GM18507 (cell line): ENCODE measurements at regions not wholly inside any gene's neighbourhood (a gene's known extent, or its start where the extent isn't known, plus 50 kb on each side); places are given as distances from the start of the nearest gene placed in this dataset.

Source experiments
- DNase-seq: peaks from one replicate; pipeline ENCODE4 v3.0.0; 2011; ENCODE audit warnings: low read depth; ENCODE audit not compliant: insufficient read length; ENCODE audit errors: extremely low spot score
- FAIRE-seq: peaks from 2 replicates; lab custom pipeline; 2011; peaks lifted over from hg19 to GRCh38; lab: Jason Lieb, UNC

- FAIRE-seq (no peak), DNase-seq (no peak)
Measured at GRCh38 chr14:99050309-99050708, 221.7 kb downstream of the BCL11B start.

- FAIRE-seq = no peak
- DNase-seq = no peak
Measured at GRCh38 chr14:99052467-99052866, 219.5 kb downstream of the BCL11B start.

GRCh38 chr14:99055019-99055418 lies 217.0 kb downstream of the BCL11B start:
- DNase-seq (no peak), FAIRE-seq (no peak)

GRCh38 chr14:99055816-99056215 lies 216.2 kb downstream of the BCL11B start:
- FAIRE-seq = no peak
- no peak for DNase-seq

GRCh38 chr14:99057576-99058083 lies 214.4 kb downstream of the BCL11B start:
- FAIRE-seq (no peak), DNase-seq (no peak)

- DNase-seq = no peak
- FAIRE-seq = no peak
Measured at GRCh38 chr14:99058542-99058941, 213.5 kb downstream of the BCL11B start.

- no peak for DNase-seq
- FAIRE-seq = no peak
Measured at GRCh38 chr14:99062216-99062615, 209.8 kb downstream of the BCL11B start.

- DNase-seq = no peak
- FAIRE-seq = no peak
Measured at GRCh38 chr14:99062772-99063418, 209.1 kb downstream of the BCL11B start.

GRCh38 chr14:99063620-99064225 lies 208.3 kb downstream of the BCL11B start:
- FAIRE-seq = no peak

GRCh38 chr14:99064262-99064954 lies 207.6 kb downstream of the BCL11B start:
- FAIRE-seq (no peak), DNase-seq (no peak)

More at GRCh38 chr14:99063620-99064225, 208.3 kb downstream of the BCL11B start:
- no peak for DNase-seq

GRCh38 chr14:99065551-99065950 lies 206.4 kb downstream of the BCL11B start:
- DNase-seq = no peak
- FAIRE-seq = no peak

GRCh38 chr14:99066378-99066777 lies 205.6 kb downstream of the BCL11B start:
- no peak for DNase-seq
- FAIRE-seq = no peak

GRCh38 chr14:99067141-99067920 lies 204.7 kb downstream of the BCL11B start:
- DNase-seq = no peak
- FAIRE-seq = no peak

- FAIRE-seq = no peak
- no peak for DNase-seq
Measured at GRCh38 chr14:99067927-99068326, 204.1 kb downstream of the BCL11B start.

GRCh38 chr14:99069946-99070345 lies 202.1 kb downstream of the BCL11B start:
- no peak for FAIRE-seq
- DNase-seq = no peak

- no peak for FAIRE-seq
- DNase-seq = no peak
Measured at GRCh38 chr14:99072433-99072832, 199.6 kb downstream of the BCL11B start.

GRCh38 chr14:99072956-99073355 lies 199.0 kb downstream of the BCL11B start:
- no peak for FAIRE-seq

GRCh38 chr14:99073431-99073830 lies 198.6 kb downstream of the BCL11B start:
- no peak for FAIRE-seq
- no peak for DNase-seq

More at GRCh38 chr14:99072956-99073355, 199.0 kb downstream of the BCL11B start:
- no peak for DNase-seq

GRCh38 chr14:99075061-99075460 lies 196.9 kb downstream of the BCL11B start:
- DNase-seq = no peak
- FAIRE-seq = no peak
